Central memory CD4-positive, alpha-beta T cell (primary cell): ENCODE measurements at regions not wholly inside any gene's neighbourhood (a gene's known extent, or its start where the extent isn't known, plus 50 kb on each side); places are given as distances from the start of the nearest gene placed in this dataset.
"Not testable (repeated sequence)": the region's sequence is repeated elsewhere in the genome, so short reads cannot be mapped to it uniquely, and the experiment has no call there.

ENCODE experiments used
- DNase-seq: peaks from one replicate; pipeline ENCODE4 v3.0.0; 2022

- no peak for DNase-seq
These were observed 375.8 kb upstream of the PODXL start for GRCh38 chr7:131932271-131932670.

GRCh38 chr7:131931370-131931769 lies 374.9 kb upstream of the PODXL start:
- DNase-seq, result no peak

GRCh38 chr7:131929632-131930031 lies 373.2 kb upstream of the PODXL start:
- DNase-seq, result no peak

- no peak for DNase-seq
These were observed 371.5 kb upstream of the PODXL start for GRCh38 chr7:131927770-131928423.

- DNase-seq, result no peak
These were observed 369.2 kb upstream of the PODXL start for GRCh38 chr7:131925636-131926035.

- no peak for DNase-seq
These were observed 368.4 kb upstream of the PODXL start for GRCh38 chr7:131924857-131925256.

- not testable (repeated sequence) for DNase-seq
These were observed 366.5 kb upstream of the PODXL start for GRCh38 chr7:131922948-131923347.

GRCh38 chr7:131921016-131921415 lies 364.6 kb upstream of the PODXL start:
- DNase-seq, result no peak

- DNase-seq, result no peak
These were observed 363.7 kb upstream of the PODXL start for GRCh38 chr7:131919920-131920709.

GRCh38 chr7:131911112-131911511 lies 354.7 kb upstream of the PODXL start:
- DNase-seq, result no peak

GRCh38 chr7:131909151-131909768 lies 352.8 kb upstream of the PODXL start:
- DNase-seq, result no peak

GRCh38 chr7:131908714-131909113 lies 352.3 kb upstream of the PODXL start:
- DNase-seq, result no peak

- no peak for DNase-seq
These were observed 349.1 kb upstream of the PODXL start for GRCh38 chr7:131905471-131905973.

- DNase-seq, result no peak
These were observed 348.4 kb upstream of the PODXL start for GRCh38 chr7:131904760-131905327.

- no peak for DNase-seq
These were observed 346.9 kb upstream of the PODXL start for GRCh38 chr7:131903315-131903714.

GRCh38 chr7:131900785-131901287 lies 344.4 kb upstream of the PODXL start:
- DNase-seq, result no peak

GRCh38 chr7:131899271-131900030 lies 343.0 kb upstream of the PODXL start:
- DNase-seq, result no peak

GRCh38 chr7:131898418-131898817 lies 342.0 kb upstream of the PODXL start:
- DNase-seq, result no peak

- no peak for DNase-seq
These were observed 341.4 kb upstream of the PODXL start for GRCh38 chr7:131897790-131898165.

GRCh38 chr7:131897016-131897789 lies 340.8 kb upstream of the PODXL start:
- DNase-seq, result no peak

GRCh38 chr7:131896165-131896863 lies 339.9 kb upstream of the PODXL start:
- DNase-seq, result no peak
